Brain pericyte (primary cell): ENCODE measurements at regions not wholly inside any gene's neighbourhood (a gene's known extent, or its start where the extent isn't known, plus 50 kb on each side); places are given as distances from the start of the nearest gene placed in this dataset.

ENCODE experiments used
- DNase-seq: peaks from one replicate; pipeline ENCODE4 v3.0.0-alpha.2; 2012; ENCODE audit warnings: low read depth, low spot score

- no peak for DNase-seq
Measured at GRCh38 chr2:12057436-12058166, 311.2 kb downstream of the LPIN1 start.

GRCh38 chr2:12059616-12060441, 313.4 kb downstream of the LPIN1 start:
- DNase-seq, result no peak

DNA sequence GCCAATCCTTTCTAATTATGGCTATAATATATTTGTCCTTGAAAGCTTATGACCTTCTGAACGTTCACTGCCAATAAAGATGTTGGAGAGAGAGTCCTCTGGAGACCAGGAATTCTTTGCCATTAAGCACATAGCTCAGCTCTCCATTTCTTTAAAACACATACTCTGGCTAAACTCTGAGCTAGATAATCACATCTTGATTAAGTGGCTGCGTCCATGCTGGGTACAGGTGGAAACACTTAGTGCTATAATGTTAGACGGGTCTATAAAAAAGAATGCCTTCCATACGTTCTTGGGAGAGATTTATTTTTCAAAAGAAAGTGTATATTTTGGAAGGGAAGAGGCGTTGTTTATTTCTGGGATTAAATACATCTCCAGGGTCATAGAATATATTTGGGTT, 314.5 kb downstream of the LPIN1 start:
- DNase-seq, result no peak

DNA sequence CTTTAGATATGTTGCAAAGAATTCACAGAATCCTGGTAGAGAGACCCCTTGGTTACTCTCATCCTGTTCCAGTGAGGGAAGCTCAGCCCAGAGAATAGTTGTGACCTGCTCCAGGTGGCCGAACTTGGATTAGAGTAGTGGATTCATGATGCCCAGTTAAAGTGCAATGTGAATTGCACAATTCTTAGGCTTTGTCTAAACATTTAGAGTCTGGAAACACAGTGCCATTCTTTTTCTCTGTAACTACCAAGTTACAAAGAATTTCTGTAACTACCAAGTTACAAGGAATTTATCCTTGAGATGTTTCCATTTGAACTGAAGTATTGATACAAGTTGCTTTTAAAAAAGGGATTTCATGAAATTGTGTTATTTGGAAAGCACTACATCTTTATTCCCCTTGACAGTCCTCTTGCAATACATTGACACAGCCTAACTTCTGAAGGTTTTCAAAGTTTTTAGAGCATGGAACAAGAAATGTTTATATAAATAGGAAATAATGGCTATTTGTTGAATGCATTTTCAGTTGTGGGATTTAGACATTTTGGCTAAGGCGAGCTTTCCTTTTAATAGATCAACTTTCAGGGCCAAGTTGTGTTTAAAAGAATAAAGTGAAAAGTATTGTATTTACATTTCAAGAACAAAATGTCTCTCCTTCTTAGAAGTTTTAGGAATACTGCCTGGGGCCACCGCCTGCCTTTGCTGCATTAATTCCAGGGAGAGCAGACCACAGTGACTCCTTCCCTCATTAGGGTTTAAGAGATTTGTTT, 315.0 kb downstream of the LPIN1 start:
- no peak for DNase-seq

- no peak for DNase-seq
Measured at GRCh38 chr2:12062053-12062395, 315.6 kb downstream of the LPIN1 start.

- no peak for DNase-seq
Measured at GRCh38 chr2:12063210-12063609, 316.8 kb downstream of the LPIN1 start.

DNA sequence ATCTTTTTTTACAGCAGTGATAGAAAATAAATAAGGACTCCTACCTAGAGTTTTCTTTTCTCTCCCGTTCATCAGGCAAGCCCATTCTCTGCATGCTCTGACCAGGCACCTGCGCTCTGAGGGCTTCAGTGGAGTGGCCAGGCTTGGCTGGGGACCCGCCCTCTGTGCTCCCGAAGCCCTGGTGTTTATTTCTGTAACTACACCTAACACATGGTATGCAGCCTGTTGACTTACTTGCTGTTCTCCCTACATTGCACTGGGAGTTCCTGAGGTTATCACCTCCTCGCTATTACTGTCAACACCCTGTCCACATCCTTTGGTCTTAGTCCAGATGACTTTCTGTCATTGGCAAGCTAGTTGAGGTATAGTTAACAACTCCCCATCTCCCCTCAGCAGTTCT, 317.7 kb downstream of the LPIN1 start:
- DNase-seq, result no peak

DNA sequence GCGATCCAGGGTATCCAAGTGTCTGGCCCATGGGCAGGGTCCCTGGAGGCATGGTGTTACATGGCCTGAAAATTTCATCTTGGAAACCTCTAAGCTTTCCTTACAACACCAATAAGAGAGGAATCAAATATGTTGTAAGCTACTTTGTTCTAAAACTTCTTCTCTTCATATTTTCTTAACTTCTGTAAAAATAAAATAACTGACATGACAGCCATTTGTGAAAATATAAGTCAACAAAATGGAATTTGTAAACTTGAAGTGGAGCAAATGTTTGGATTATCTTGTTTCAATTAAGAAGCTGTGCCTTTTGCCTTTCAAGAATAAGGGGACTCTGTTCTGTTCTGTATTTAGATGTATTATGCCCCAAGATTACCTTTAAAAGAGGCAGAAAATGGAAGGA, 319.7 kb downstream of the LPIN1 start:
- DNase-seq, result no peak

DNA sequence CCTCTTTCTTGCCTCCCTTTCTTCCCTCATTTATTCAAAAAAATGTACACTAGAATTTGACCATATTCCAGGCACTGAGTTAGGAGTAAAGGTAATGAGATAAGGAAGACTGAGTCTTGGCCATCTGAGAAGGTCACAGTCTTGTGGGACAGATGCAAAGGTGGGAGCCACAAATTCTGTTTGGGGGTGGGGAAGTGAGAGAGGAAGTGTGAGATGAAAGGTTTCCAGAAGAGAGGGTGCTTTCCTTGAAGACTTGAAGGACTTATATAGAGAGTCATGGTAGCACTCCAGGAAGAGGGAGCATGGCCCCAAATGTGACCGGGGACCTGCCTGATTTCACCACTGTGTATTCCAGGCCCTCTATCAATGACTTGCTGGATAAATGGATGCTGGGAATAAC, 320.6 kb downstream of the LPIN1 start:
- no peak for DNase-seq

DNA sequence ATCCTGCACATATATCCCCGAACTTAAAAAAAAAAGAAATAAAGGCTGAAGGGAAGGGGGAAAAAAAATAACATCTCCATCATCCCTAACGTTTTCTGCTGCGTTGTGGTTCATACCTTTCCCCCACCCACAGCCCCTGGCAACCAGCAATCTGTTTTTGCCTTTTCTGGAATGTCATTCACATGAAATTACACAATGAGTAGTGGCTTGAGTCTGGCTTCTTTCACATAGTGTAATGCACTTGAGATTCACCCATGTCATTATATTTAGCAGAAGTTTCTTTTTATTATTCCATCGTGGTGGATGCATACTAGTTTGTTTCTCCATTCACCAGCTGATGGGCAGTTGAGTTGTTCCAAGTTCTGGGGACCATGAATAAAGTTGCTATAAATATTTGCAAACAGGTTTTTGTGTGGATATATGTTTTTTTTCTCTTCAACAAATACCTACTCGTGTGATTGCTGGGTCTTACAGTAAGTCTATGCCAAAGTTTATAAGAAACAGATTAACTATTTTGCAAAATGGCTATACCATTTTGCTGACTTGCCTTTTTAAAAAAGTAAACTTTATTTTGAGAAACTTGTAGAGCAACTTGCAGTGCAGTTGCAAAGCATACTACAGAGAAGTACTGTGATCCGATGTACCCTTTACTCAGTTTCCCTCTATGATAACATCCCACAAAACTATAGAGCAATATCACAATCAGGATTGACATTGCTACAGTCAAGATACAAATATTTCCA, 322.5 kb downstream of the LPIN1 start:
- no peak for DNase-seq

GRCh38 chr2:12070153-12070552, 323.7 kb downstream of the LPIN1 start:
- DNase-seq, result no peak

DNA sequence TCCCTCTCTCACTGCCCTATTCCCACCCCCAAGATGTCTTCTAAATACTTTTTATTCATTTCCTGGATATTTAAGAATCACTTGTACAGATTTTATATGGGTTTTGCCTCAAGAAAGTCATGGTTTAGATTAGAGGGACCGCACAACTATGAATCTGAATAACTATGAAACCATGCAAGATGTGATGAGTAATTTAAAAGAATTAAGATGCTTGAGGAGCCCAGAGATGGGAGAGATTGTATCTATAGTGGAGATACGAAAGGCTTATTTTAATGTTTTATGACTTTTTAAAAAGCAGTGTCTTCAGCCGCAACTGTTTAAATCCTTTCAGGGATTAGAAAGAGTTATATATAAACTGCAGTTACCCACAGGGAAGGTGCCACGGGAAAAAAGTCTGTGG, 324.1 kb downstream of the LPIN1 start:
- no peak for DNase-seq

GRCh38 chr2:12071318-12071717, 324.9 kb downstream of the LPIN1 start:
- DNase-seq, result no peak

DNA sequence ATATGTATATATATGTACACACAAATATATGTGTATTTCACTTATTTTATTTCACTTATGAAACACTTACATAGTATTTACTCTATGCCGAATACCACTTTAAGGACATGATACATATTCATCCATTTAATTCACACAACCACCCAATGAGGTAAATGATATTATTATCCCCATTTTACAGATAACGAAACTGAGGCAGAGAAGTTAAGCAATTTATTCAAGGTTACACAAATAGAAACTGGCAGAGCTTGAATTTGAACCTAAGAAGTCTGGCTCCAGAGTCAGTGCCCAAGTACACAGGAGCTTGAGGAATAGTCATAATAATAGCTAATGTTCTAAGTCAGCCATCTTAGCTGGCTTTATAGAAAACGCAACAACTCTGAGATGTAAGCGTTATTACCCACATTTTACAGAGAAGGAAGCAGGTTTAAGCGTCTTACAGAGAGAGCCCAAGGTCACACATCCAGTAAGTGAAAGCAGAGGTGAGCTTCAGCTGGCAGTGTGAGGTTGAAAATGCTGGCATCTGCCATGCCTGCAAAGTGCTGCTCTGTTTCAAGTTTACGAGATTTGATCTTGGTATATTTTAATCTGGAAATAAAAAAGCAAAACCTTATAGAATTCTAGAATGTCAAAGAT, 326.9 kb downstream of the LPIN1 start:
- DNase-seq, result no peak

- no peak for DNase-seq
Measured at GRCh38 chr2:12074126-12074844, 327.9 kb downstream of the LPIN1 start.

DNA sequence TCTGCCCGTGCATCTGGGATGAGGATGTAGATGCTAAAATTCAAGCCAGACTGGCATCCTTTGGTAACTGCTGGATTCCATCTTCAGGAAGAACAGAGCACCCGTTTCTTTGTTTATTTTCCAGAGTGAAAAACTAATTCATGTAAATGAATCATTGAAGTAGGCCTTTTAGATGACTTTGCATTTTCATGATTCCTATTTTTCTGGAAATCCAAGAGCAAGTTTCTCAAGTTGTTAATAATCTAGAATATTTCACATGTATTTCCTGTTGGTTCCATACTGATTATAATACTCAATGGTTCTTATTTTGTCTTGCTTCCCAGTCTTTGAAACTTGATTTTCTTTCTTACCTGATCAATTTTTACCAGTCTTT, 328.4 kb downstream of the LPIN1 start:
- DNase-seq, result no peak

GRCh38 chr2:12075603-12076002, 329.2 kb downstream of the LPIN1 start:
- no peak for DNase-seq

DNA sequence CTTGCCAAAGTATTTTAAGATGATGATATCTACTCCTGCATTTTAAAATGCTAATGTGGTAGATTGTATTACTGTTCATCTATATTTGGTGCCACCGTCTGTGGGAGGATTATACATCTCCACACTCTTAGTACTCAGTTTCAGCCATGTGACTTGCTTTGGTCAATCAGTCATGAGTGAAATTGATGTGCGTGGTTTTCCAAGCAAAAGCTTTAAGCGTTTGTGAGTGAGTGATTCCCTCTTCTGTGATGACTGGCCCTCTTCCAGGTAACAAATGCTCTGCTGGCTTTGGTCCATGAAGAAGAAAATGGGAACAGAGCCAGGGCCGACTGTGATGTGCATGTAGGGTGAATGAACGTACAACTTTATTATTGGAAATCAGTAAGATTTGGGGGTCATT, 330.4 kb downstream of the LPIN1 start:
- DNase-seq, result peak; percentile 59

DNA sequence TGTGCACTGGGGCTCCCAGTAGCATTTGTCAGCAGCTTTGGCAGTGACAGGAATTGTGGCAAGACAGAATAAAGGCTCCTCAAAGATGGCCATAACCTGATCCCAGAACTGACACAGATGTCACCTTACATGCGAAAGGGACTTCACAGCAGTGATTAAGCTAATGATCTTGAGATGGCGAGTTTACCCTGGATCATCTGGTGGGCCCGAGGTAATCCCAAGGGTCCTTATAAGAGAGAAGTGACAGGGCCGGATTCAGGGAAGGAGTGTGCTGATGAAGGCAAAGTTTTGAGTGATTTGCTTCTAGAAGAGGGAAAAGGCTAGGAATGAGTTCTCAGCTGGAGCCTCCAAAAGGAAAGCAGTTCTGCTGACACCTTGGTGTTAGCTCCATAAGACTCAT, 333.9 kb downstream of the LPIN1 start:
- DNase-seq, result no peak

DNA sequence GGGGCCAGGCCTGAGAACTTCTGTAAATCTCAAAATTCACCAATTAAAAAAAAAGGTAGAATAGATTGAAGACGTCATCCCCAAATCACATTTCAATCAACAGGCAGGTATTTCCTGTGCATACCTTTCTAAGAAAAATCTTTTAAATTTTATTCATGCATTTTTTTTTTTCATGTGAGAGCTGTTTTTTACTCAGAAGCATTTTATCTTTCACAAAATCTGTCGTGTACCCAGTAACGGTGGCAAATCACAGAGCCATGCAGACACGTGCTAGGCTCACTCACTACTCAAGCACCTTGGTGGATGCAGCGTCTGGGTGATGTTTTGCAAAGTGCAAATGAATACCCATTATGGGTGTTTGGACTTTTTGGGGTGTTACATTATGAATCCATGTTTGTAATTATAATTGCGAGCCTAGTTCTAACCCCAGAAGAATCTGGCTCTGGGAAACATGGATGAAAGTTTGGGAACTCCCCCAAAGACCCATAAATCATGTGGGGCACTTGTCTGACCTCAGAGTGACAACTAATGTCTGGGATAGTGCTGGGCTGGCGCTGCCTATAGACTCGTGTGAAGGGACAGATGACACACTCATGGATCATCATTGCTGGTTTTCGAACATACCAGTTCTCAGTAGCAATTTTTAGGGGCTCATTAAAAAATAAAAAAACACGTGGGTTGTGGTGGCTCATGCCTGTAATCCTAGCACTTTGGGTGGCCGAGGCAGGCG, 335.2 kb downstream of the LPIN1 start:
- no peak for DNase-seq
